K562 (cell line): ENCODE measurements at regions not wholly inside any gene's neighbourhood (a gene's known extent, or its start where the extent isn't known, plus 50 kb on each side); places are given as distances from the start of the nearest gene placed in this dataset.

ENCODE experiments used
- CREM ChIP-seq: IDR thresholded peaks from 2 replicates; pipeline ENCODE4 v1.6.1; 2014; ENCODE audit warnings: antibody characterized with exemption, low read depth
- HCFC1 ChIP-seq: IDR thresholded peaks from 2 replicates; pipeline ENCODE4 v1.6.1; 2012; ENCODE audit warnings: low read depth, low read length, improper control_type of control experiment
- SREBF1 ChIP-seq: fragments of 150-350 bp; IDR thresholded peaks from 2 replicates; pipeline ENCODE4 v1.6.1; 2014; ENCODE audit warnings: antibody characterized with exemption, low read depth, low read length, borderline replicate concordance
- TF ChIP-seq, protein P1 (sequence below): fragments of 450-650 bp; IDR thresholded peaks from 2 replicates; pipeline ENCODE4 v1.6.1; 2016; ENCODE audit warnings: low read depth
- TF ChIP-seq, protein P2 (sequence below): fragments of 250-450 bp; sonication (Bioruptor Pico); IDR thresholded peaks from 2 replicates; pipeline ENCODE4 v1.8.0; 2022; ENCODE audit warnings: moderate library complexity, mild to moderate bottlenecking, inconsistent platforms
- TF ChIP-seq, protein P3 (sequence below), 3 experiments: fragments of 200-800 bp in 1 of 3; fragments of 250-450 bp in 1 of 3; fragments of 450-650 bp in 1 of 3; sonication (Bioruptor Pico) in 1 of 3; sonication (Bioruptor generic) in 1 of 3; formaldehyde crosslinking in 1 of 3; IDR thresholded peaks; 2 replicates each; pipeline versions ENCODE4 v1.6.1 to v1.8.0; 2016 to 2022; ENCODE audit warnings: mild to moderate bottlenecking in 2 of 3, missing genetic modification characterization in 2 of 3, missing compliant biosample characterization in 1 of 3, moderate library complexity in 1 of 3
- TF ChIP-seq, protein P4 (sequence below): fragments of 450-650 bp; IDR thresholded peaks from 2 replicates; pipeline ENCODE4 v1.7.1; 2018; ENCODE audit warnings: mild to moderate bottlenecking, low read depth; ENCODE audit not compliant: partially characterized antibody

DNA sequence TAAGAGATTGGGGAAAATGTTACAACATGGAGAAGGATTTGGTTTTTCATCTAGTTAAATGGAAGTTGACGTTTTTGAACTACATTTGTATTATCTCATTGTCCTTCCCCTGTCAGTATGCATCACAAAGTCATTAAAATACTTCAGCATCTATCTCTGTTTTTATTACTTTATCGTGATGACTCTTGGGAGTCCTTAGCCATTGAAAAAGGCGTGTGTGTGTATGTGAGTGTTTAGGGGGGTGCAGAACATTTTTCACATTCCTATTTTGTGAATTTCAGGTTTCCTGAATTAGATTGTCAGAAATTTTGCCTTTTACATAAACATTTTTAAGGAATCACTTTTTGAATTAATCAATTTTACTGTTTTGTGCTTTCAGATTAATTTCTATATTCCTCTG lies 360.6 kb upstream of the SGO1 start (continued):
- TF ChIP-seq, protein P1, sequence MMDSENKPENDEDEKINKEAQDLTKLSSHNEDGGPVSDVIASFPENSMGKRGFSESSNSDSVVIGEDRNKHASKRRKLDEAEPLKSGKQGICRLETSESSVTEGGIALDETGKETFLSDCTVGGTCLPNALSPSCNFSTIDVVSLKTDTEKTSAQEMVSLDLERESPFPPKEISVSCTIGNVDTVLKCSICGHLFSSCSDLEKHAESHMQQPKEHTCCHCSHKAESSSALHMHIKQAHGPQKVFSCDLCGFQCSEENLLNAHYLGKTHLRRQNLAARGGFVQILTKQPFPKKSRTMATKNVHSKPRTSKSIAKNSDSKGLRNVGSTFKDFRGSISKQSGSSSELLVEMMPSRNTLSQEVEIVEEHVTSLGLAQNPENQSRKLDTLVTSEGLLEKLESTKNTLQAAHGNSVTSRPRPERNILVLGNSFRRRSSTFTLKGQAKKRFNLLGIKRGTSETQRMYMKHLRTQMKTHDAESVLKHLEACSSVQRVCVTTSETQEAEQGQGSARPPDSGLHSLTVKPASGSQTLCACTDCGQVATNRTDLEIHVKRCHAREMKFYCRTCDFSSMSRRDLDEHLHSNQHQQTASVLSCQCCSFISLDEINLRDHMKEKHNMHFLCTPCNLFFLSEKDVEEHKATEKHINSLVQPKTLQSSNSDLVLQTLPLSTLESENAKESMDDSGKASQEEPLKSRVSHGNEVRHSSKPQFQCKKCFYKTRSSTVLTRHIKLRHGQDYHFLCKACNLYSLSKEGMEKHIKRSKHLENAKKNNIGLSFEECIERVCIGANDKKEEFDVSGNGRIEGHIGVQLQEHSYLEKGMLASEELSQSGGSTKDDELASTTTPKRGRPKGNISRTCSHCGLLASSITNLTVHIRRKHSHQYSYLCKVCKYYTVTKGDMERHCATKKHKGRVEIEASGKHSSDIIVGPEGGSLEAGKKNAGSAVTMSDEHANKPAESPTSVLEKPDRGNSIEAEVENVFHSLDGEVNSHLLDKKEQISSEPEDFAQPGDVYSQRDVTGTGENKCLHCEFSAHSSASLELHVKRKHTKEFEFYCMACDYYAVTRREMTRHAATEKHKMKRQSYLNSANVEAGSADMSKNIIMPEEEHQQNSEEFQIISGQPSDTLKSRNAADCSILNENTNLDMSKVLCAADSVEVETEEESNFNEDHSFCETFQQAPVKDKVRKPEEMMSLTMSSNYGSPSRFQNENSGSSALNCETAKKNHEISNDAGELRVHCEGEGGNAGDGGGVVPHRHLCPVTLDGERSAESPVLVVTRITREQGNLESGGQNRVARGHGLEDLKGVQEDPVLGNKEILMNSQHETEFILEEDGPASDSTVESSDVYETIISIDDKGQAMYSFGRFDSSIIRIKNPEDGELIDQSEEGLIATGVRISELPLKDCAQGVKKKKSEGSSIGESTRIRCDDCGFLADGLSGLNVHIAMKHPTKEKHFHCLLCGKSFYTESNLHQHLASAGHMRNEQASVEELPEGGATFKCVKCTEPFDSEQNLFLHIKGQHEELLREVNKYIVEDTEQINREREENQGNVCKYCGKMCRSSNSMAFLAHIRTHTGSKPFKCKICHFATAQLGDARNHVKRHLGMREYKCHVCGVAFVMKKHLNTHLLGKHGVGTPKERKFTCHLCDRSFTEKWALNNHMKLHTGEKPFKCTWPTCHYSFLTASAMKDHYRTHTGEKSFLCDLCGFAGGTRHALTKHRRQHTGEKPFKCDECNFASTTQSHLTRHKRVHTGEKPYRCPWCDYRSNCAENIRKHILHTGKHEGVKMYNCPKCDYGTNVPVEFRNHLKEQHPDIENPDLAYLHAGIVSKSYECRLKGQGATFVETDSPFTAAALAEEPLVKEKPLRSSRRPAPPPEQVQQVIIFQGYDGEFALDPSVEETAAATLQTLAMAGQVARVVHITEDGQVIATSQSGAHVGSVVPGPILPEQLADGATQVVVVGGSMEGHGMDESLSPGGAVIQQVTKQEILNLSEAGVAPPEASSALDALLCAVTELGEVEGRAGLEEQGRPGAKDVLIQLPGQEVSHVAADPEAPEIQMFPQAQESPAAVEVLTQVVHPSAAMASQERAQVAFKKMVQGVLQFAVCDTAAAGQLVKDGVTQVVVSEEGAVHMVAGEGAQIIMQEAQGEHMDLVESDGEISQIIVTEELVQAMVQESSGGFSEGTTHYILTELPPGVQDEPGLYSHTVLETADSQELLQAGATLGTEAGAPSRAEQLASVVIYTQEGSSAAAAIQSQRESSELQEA: no peak
- TF ChIP-seq SREBF1: no peak
- TF ChIP-seq, protein P2, sequence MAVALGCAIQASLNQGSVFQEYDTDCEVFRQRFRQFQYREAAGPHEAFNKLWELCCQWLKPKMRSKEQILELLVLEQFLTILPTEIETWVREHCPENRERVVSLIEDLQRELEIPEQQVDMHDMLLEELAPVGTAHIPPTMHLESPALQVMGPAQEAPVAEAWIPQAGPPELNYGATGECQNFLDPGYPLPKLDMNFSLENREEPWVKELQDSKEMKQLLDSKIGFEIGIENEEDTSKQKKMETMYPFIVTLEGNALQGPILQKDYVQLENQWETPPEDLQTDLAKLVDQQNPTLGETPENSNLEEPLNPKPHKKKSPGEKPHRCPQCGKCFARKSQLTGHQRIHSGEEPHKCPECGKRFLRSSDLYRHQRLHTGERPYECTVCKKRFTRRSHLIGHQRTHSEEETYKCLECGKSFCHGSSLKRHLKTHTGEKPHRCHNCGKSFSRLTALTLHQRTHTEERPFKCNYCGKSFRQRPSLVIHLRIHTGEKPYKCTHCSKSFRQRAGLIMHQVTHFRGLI (CRISPR knock-in tag): no peak
- no peak for TF ChIP-seq HCFC1
- no peak for TF ChIP-seq CREM
- TF ChIP-seq, protein P3, sequence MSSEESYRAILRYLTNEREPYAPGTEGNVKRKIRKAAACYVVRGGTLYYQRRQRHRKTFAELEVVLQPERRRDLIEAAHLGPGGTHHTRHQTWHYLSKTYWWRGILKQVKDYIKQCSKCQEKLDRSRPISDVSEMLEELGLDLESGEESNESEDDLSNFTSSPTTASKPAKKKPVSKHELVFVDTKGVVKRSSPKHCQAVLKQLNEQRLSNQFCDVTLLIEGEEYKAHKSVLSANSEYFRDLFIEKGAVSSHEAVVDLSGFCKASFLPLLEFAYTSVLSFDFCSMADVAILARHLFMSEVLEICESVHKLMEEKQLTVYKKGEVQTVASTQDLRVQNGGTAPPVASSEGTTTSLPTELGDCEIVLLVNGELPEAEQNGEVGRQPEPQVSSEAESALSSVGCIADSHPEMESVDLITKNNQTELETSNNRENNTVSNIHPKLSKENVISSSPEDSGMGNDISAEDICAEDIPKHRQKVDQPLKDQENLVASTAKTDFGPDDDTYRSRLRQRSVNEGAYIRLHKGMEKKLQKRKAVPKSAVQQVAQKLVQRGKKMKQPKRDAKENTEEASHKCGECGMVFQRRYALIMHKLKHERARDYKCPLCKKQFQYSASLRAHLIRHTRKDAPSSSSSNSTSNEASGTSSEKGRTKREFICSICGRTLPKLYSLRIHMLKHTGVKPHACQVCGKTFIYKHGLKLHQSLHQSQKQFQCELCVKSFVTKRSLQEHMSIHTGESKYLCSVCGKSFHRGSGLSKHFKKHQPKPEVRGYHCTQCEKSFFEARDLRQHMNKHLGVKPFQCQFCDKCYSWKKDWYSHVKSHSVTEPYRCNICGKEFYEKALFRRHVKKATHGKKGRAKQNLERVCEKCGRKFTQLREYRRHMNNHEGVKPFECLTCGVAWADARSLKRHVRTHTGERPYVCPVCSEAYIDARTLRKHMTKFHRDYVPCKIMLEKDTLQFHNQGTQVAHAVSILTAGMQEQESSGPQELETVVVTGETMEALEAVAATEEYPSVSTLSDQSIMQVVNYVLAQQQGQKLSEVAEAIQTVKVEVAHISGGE (CRISPR knock-in tag; IDR thresholded peaks at IDR 0.05): no peak
- TF ChIP-seq, protein P4, sequence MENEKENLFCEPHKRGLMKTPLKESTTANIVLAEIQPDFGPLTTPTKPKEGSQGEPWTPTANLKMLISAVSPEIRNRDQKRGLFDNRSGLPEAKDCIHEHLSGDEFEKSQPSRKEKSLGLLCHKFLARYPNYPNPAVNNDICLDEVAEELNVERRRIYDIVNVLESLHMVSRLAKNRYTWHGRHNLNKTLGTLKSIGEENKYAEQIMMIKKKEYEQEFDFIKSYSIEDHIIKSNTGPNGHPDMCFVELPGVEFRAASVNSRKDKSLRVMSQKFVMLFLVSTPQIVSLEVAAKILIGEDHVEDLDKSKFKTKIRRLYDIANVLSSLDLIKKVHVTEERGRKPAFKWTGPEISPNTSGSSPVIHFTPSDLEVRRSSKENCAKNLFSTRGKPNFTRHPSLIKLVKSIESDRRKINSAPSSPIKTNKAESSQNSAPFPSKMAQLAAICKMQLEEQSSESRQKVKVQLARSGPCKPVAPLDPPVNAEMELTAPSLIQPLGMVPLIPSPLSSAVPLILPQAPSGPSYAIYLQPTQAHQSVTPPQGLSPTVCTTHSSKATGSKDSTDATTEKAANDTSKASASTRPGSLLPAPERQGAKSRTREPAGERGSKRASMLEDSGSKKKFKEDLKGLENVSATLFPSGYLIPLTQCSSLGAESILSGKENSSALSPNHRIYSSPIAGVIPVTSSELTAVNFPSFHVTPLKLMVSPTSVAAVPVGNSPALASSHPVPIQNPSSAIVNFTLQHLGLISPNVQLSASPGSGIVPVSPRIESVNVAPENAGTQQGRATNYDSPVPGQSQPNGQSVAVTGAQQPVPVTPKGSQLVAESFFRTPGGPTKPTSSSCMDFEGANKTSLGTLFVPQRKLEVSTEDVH: no peak
